Spleen (tissue), 11 donors: ENCODE measurements at regions not wholly inside any gene's neighbourhood (a gene's known extent, or its start where the extent isn't known, plus 50 kb on each side); places are given as distances from the start of the nearest gene placed in this dataset.

Experiments used
- DNase-seq: peaks from one replicate; pipeline ENCODE4 v3.0.0-alpha.2; 2020
- H3K27ac ChIP-seq, 8 donors: fragments of 200-600 bp; sonication (generic) in 7 of 8; 1 replicate in 4 of 8; 2 replicates in 4 of 8; pipeline versions ENCODE4 v1.5.0 to v1.8.0; 2016 to 2021; ENCODE audit warnings: inconsistent platforms in 4 of 8, mild to moderate bottlenecking in 4 of 8, moderate library complexity in 1 of 8
- H3K27me3 ChIP-seq, 7 donors: fragments of 200-600 bp; sonication (generic) in 6 of 7; replicated peaks in 1 of 7; 1 replicate in 4 of 7; 2 replicates in 3 of 7; pipeline versions ENCODE4 v1.5.0 to v1.8.0; 2016 to 2021; ENCODE audit warnings: inconsistent platforms in 3 of 7, mild to moderate bottlenecking in 1 of 7
- H3K36me3 ChIP-seq, 6 donors: fragments of 200-600 bp; sonication (generic) in 5 of 6; 1 replicate in 4 of 6; 2 replicates in 2 of 6; pipeline versions ENCODE4 v1.5.0 to v1.8.0; 2016 to 2021; ENCODE audit warnings: inconsistent platforms in 2 of 6
- H3K4me1 ChIP-seq, 6 donors: fragments of 200-600 bp; sonication (generic) in 5 of 6; 1 replicate in 3 of 6; 2 replicates in 3 of 6; pipeline versions ENCODE4 v1.5.0 to v1.8.0; 2016 to 2021; ENCODE audit warnings: inconsistent platforms in 3 of 6
- H3K4me3 ChIP-seq, 8 donors: fragments of 200-600 bp; sonication (generic) in 7 of 8; 1 replicate in 4 of 8; 2 replicates in 4 of 8; pipeline versions ENCODE4 v1.5.0 to v1.8.0; 2016 to 2021; ENCODE audit warnings: inconsistent platforms in 4 of 8, mild to moderate bottlenecking in 4 of 8, moderate library complexity in 2 of 8
- H3K9me3 ChIP-seq, 8 donors: fragments of 200-600 bp; sonication (generic) in 7 of 8; 1 replicate in 4 of 8; 2 replicates in 4 of 8; pipeline versions ENCODE4 v1.5.0 to v1.8.0; 2016 to 2021; ENCODE audit warnings: inconsistent platforms in 4 of 8
- CTCF ChIP-seq, 11 experiments: fragments of 200-600 bp in 7 of 11; fragments of 450-650 bp in 4 of 11; sonication (generic) in 4 of 11; IDR thresholded peaks in 8 of 11; conservative IDR thresholded peaks in 3 of 11; 1 replicate in 7 of 11; 2 replicates in 4 of 11; pipeline versions ENCODE4 v1.4.0 to v1.8.0; 2016 to 2021; ENCODE audit warnings: antibody characterized with exemption in 11 of 11, inconsistent platforms in 4 of 11, mild to moderate bottlenecking in 1 of 11
- POLR2A ChIP-seq, 3 donors: fragments of 450-650 bp; IDR thresholded peaks; one replicate each; pipeline ENCODE4 v1.5.1; 2017; ENCODE audit warnings: antibody characterized with exemption in 3 of 3, mild to moderate bottlenecking in 1 of 3
- POLR2AphosphoS5 ChIP-seq, 3 donors: sonication (generic); formaldehyde crosslinking; IDR thresholded peaks; one replicate each; pipeline ENCODE4 v1.5.1; 2017; ENCODE audit warnings: antibody characterized with exemption in 3 of 3
- WGBS, 5 donors: extraction: QIAGEN DNeasy Blood & Tissue Kit in 3 of 5; methylation state at CpG; one replicate each; pipeline versions ENCODE4 v1.1.5 to v1.1.7; 2013 to 2018; 5-methylcytosine and 5-hydroxymethylcytosine counted together
- intact Hi-C: fragments of 100-400 bp; cut with DNase I; formaldehyde crosslinking; loops from one replicate; pipeline ENCODE4 v1.15.0; 2023; ENCODE audit warnings: low total_unique reads
- donor health status: healthy with polysubstance abuse.
- donor health status: DM: no; HTN: no; CAD: no; lungs with moderate emphysema.
- donor health status: DM: no; HTN: no; CAD: no.
- donor health status: Bipolar disorder and iron deficiency.
- donor health status: healthy.
- donor health status: DM: no; HTN: no; CAD: no.
- donor health status: DM: yes; HTN: yes; CAD: no.

GRCh38 chr5:23451156-23451555 is 56.3 kb upstream of the PRDM9 start:
- 26 to 46% (median 36%) methylated on average over 1 of the region's 1 CpG for WGBS, 5 donors
- H3K9me3 ChIP-seq, result peaks cover 0 to 6% (median 0%) of the 10 kb centered on the region in 8 donors
- intact Hi-C loops, result no loop called here
- no peak for DNase-seq
- H3K27ac ChIP-seq, result no peak overlapping the region
- no peak for TF ChIP-seq CTCF (IDR thresholded peaks at IDR 0.05 in 8 of 11, conservative IDR thresholded peaks at IDR 0.05 in 3 of 11)
- TF ChIP-seq POLR2A (IDR thresholded peaks at IDR 0.05), result no peak
- no peak for TF ChIP-seq POLR2AphosphoS5 (IDR thresholded peaks at IDR 0.05)
- H3K4me3 ChIP-seq, result no peak overlapping the region
- H3K36me3 ChIP-seq, result no peaks in the 10 kb centered on the region
- no peaks in the 10 kb centered on the region for H3K4me1 ChIP-seq
- H3K27me3 ChIP-seq, result no peaks in the 10 kb centered on the region

GRCh38 chr5:23450187-23450586 is 57.2 kb upstream of the PRDM9 start:
- 68 to 78% (median 71%) methylated on average over 4 of the region's 4 CpGs for WGBS, 5 donors
- Histone ChIP-seq H3K9me3 (peaks cover 0 to 6% (median 0%) of the 10 kb centered on the region in 8 donors), H3K4me3 (no peak overlapping the region), H3K36me3 (no peaks in the 10 kb centered on the region), H3K4me1 (no peaks in the 10 kb centered on the region), H3K27ac (no peak overlapping the region), H3K27me3 (no peaks in the 10 kb centered on the region)
- no peak for DNase-seq
- intact Hi-C loops, result no loop called here
- TF ChIP-seq POLR2A (IDR thresholded peaks at IDR 0.05) (no peak), POLR2AphosphoS5 (IDR thresholded peaks at IDR 0.05) (no peak), CTCF (IDR thresholded peaks at IDR 0.05 in 8 of 11, conservative IDR thresholded peaks at IDR 0.05 in 3 of 11) (no peak)

- DNase-seq, result no peak
- no peak overlapping the region for H3K27ac ChIP-seq
- TF ChIP-seq POLR2AphosphoS5 (IDR thresholded peaks at IDR 0.05) (no peak), CTCF (IDR thresholded peaks at IDR 0.05 in 8 of 11, conservative IDR thresholded peaks at IDR 0.05 in 3 of 11) (no peak), POLR2A (IDR thresholded peaks at IDR 0.05) (no peak)
Observed at GRCh38 chr5:23448627-23449026, 58.8 kb upstream of the PRDM9 start.

GRCh38 chr5:23446424-23446823 is 61.0 kb upstream of the PRDM9 start:
- no peaks in the 10 kb centered on the region for H3K27me3 ChIP-seq
- intact Hi-C loops, result no loop called here
- H3K4me3 ChIP-seq, result no peak overlapping the region
- no peaks in the 10 kb centered on the region for H3K4me1 ChIP-seq
- H3K36me3 ChIP-seq, result no peaks in the 10 kb centered on the region
- 68 to 81% (median 73%) methylated on average over 6 of the region's 6 CpGs for WGBS, 5 donors
- H3K27ac ChIP-seq, result no peak overlapping the region
- peaks cover 0 to 13% (median 0%) of the 10 kb centered on the region in 8 donors for H3K9me3 ChIP-seq
- TF ChIP-seq POLR2AphosphoS5 (IDR thresholded peaks at IDR 0.05) (no peak), CTCF (IDR thresholded peaks at IDR 0.05 in 8 of 11, conservative IDR thresholded peaks at IDR 0.05 in 3 of 11) (no peak), POLR2A (IDR thresholded peaks at IDR 0.05) (no peak)
- no peak for DNase-seq

More at GRCh38 chr5:23448627-23449026, 58.8 kb upstream of the PRDM9 start:
- H3K36me3 ChIP-seq, result no peaks in the 10 kb centered on the region
- H3K9me3 ChIP-seq, result peaks cover 0 to 12% (median 0%) of the 10 kb centered on the region in 8 donors
- intact Hi-C loops, result no loop called here
- H3K4me1 ChIP-seq, result no peaks in the 10 kb centered on the region
- no peak overlapping the region for H3K4me3 ChIP-seq
- no peaks in the 10 kb centered on the region for H3K27me3 ChIP-seq
